Neural progenitor cell (in vitro differentiated cells): ENCODE measurements at regions not wholly inside any gene's neighbourhood (a gene's known extent, or its start where the extent isn't known, plus 50 kb on each side); places are given as distances from the start of the nearest gene placed in this dataset.

Source experiments
- EZH2 ChIP-seq: fragments of 200-600 bp; sonication (generic); IDR thresholded peaks from 2 replicates; pipeline ENCODE4 v1.6.1; 2017; ENCODE audit warnings: antibody characterized with exemption, mild to moderate bottlenecking, moderate library complexity
- TF ChIP-seq, protein P1 (sequence below): fragments of 200-600 bp; sonication (generic); IDR thresholded peaks from 2 replicates; pipeline ENCODE4 v1.5.1; 2017; ENCODE audit warnings: antibody characterized with exemption, mild to moderate bottlenecking

DNA sequence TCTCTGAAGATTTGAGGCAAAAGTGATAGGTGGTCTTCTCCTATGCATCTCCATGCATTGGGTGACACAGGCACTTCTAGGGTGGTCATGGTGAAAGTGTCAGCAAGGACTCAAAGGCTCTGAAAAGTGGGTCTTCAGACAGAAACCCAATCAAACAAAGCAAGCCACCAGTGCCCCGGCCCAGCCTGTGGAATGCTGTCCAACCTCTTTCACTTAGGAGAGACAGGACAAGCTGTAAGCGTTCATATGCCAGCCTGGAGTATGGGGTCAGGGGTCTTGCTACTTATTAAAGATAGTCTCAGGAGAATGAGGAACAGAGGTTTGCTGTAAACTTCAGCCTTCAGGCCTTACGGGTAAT lies 324.5 kb downstream of the GADD45G start:
- TF ChIP-seq, protein P1, sequence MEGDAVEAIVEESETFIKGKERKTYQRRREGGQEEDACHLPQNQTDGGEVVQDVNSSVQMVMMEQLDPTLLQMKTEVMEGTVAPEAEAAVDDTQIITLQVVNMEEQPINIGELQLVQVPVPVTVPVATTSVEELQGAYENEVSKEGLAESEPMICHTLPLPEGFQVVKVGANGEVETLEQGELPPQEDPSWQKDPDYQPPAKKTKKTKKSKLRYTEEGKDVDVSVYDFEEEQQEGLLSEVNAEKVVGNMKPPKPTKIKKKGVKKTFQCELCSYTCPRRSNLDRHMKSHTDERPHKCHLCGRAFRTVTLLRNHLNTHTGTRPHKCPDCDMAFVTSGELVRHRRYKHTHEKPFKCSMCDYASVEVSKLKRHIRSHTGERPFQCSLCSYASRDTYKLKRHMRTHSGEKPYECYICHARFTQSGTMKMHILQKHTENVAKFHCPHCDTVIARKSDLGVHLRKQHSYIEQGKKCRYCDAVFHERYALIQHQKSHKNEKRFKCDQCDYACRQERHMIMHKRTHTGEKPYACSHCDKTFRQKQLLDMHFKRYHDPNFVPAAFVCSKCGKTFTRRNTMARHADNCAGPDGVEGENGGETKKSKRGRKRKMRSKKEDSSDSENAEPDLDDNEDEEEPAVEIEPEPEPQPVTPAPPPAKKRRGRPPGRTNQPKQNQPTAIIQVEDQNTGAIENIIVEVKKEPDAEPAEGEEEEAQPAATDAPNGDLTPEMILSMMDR = no peak
- no peak for TF ChIP-seq EZH2
